GM21447 (cell line): ENCODE measurements at regions not wholly inside any gene's neighbourhood (a gene's known extent, or its start where the extent isn't known, plus 50 kb on each side); places are given as distances from the start of the nearest gene placed in this dataset.

Source experiments
- ATAC-seq: cut with Tn5 transposase; IDR thresholded peaks from one replicate; pipeline ENCODE4 v1.9.1; 2021; ENCODE audit not compliant: unreplicated experiment

DNA sequence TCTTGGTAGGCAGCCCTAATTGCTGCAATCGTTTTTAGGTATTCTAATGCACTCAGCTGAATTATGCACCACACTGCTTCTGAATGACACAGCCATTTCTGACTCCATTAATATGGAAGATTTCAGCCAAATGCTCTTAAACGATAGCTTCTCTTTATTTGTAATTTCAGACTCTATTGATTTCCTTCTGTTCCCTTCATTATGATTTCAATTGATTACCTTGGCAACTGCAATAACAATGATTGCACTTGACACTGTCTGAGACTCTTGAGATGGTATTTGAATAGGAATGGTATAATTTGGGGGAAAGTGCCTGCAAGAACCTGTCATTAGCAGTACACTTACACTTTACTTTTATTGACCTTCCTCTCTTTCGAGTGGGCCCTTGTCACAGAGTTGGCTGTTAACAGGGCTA, 296.1 kb upstream of the DMAC1 start:
- no peak for ATAC-seq

DNA sequence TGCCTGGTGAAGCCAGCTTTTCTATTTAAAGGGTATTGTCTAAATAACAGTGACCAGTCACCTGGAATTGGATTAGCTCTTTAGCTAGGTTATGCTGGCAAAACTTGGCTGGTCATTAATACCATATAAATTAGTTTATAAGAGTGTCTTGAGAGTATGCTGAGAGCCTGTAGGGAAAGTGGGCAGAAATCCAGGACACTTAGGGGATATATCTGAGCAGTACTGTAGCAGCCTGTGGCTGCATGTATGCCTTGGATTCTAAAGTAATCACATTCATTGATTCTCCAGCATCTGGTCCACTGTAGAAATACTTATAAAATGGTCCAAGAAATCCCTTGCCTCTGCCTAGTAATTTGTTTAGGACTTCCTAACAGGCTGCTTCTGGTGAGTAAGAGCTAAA, 288.9 kb upstream of the DMAC1 start:
- no peak for ATAC-seq

- no peak for ATAC-seq
Observed at GRCh38 chr9:8085986-8086385, 286.4 kb upstream of the DMAC1 start.

DNA sequence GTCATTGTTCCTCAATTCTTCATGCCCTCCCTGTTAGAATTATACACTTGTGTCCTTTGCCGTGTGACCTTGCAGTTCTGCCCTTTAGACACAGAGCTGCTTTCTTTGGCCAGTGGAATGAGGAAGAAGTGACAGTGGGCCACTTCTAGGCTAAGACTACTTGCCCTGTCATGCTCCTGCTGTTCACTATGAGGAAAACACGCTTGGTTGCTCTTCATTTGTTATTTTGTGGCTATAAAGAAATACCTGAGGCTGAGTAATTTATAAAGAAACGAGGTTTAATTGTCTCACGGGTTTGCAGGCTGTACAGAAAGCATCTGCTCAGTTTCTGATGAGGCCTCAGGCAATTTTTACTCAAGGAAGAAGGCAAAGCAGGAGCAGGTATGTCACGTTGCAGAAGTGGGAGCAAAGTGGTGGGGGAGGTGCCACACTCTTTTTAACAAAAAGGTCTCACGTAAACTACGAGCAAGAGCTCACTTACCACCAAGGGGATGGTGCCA, 279.1 kb upstream of the DMAC1 start:
- ATAC-seq = no peak

- no peak for ATAC-seq
Observed at GRCh38 chr9:8074713-8075286, 275.2 kb upstream of the DMAC1 start.

GRCh38 chr9:8071445-8071798, 271.8 kb upstream of the DMAC1 start:
- ATAC-seq = no peak

- ATAC-seq = no peak
Observed at GRCh38 chr9:8070779-8071444, 271.3 kb upstream of the DMAC1 start.

DNA sequence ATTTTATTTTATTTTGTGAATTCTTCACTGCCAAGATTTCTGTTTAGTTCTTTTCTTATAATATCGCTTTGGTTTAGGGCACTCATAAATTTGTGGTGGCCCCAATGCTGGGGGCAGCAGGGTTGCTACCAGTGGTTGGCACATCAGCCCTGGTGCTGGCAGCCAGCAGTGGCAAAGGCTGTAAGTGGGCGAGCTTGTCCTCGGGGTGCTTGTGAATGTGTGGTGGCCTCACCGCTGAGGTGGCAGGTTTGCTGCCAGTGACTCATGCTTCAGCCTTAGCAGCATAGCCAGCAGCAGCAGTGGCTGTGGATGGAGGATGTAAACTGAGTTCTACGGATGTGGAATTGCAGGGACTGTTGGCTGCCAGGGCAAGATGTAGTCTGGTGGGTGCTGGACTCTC, 262.9 kb upstream of the DMAC1 start:
- no peak for ATAC-seq

GRCh38 chr9:8053501-8053900, 253.9 kb upstream of the DMAC1 start:
- ATAC-seq = no peak

GRCh38 chr9:8052991-8053390, 253.4 kb upstream of the DMAC1 start:
- ATAC-seq = no peak

DNA sequence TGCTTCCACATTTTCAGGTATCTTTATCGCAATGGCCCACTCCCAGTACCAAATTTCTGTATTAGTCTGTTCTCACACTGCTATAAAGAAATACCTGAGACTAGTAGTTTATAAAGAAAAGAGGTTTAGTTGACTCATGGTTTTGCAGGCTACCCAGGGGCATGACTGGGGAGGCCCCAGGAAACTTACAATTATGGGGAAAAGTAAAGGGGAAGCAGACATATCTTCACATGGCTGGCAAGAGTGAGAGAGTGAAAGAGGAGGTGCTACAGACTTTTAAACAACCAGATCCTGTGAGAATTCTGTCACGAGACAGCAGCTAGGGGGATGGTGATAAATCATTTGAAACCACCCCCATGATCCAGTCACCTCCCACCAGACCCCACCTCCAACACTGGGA, 238.2 kb upstream of the DMAC1 start:
- no peak for ATAC-seq

DNA sequence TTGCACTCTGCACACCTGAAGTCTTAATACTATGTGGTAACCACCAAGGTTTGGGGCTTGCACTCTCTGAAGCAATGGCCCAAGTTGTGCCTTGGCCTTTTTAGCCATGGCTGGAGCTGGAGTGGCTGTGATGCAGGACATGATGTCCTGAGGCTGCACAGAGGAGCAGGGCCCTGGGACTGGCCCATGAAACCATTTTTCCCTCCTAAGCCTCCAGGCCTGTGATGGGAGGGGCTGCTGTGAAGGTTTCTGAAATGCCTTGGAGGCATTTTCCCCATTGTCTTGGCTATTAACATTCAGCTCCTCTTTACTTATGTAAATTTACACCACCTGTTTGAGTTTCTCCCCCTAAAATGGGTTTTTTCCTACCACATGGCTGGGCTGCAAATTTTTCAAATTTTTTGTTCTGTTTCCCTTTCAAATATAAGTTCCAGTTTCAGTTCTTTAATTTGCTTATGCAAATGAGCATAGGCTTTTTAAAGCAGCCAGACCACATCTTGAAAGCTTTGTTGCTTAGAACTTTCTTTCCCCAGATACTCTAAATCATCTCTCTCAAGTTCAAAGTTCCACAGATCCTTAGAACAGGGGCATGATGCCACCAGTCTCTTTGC, 237.4 kb upstream of the DMAC1 start:
- no peak for ATAC-seq

DNA sequence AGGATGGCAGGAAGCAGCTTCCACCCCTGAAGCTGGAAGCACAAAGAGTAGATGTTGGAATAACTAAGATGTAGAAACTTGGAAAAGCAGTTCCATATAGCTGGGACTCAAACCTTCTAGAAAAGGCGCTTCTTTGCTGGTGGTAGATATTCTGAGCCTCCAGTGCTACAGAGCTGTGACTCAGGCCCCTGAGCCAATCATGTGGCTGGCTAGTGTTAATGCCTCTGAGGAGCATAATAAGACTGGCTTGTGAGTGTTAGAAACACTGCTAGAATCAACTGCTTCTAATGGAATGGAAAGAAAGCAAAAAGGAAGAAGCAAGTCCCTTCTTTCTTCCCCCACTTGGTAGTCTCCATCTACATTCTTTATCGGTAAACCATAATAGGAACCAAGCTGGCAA, 234.2 kb upstream of the DMAC1 start:
- no peak for ATAC-seq

GRCh38 chr9:8030095-8030494, 230.5 kb upstream of the DMAC1 start:
- ATAC-seq = no peak

GRCh38 chr9:8027351-8027750, 227.8 kb upstream of the DMAC1 start:
- no peak for ATAC-seq

DNA sequence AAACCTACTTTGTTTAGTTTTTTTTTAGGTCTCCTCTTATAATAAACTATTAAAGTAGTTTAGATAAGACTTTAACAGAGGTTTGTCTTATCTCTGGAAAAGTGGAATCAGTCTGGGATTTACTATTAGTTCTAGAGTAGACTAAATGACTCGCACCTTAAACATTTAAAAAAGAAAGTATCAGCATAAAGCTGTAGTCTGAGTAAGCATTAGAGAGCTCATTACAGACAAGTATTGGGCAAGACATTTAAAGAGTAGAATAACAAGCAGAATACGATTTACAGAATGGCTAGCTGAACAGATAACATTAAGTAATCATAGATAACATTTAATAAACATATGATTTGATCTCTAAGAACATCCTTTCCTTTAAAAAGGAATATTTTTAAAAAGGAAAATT, 226.0 kb upstream of the DMAC1 start:
- ATAC-seq = no peak

GRCh38 chr9:8020186-8020585, 220.6 kb upstream of the DMAC1 start:
- ATAC-seq = no peak

GRCh38 chr9:8019636-8020035, 220.1 kb upstream of the DMAC1 start:
- no peak for ATAC-seq

- ATAC-seq = no peak
Observed at GRCh38 chr9:8014997-8015682, 215.6 kb upstream of the DMAC1 start.

DNA sequence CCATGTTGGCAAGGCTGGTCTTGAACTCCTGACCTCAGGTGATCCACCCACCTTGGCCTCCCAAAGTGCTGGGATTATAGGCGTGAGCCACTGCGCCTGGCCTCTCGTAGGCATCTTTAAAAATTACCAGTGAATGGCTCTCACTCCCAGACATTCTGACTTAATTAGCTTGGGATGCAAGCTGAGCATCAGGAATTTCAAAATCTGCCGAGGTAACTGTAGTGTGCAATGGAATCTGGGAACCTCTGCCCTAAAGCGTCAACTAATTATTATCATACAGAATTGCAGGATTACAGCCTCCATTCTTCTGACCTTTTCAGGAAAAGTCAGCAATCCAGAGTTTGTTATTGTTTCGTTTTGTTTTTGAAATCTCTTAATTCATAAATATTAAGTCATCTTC, 213.4 kb upstream of the DMAC1 start:
- ATAC-seq = no peak

DNA sequence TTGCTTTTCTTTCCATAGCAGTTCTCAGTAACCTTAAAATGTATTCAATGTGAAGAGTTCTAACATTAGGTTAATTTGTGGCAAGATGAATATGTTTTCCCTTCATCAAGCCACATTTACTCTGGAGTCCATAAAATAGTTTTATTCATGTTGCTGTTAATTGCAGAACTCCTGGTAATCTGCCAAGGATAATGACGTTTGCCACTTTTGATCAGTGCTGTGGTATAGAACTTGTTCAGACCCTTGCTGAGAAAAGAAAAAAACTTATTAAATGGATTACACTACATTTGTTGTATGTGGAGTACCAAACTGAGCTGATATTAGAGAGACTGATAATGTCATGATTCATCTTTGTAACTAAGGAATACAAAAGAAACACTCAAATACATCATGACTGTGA, 212.4 kb upstream of the DMAC1 start:
- no peak for ATAC-seq

GRCh38 chr9:7996558-7996957, 197.0 kb upstream of the DMAC1 start:
- no peak for ATAC-seq
